Endothelial cell of umbilical vein (primary cell): ENCODE measurements at regions not wholly inside any gene's neighbourhood (a gene's known extent, or its start where the extent isn't known, plus 50 kb on each side); places are given as distances from the start of the nearest gene placed in this dataset.

ENCODE experiments used
- POLR2A ChIP-seq: IDR thresholded peaks from 2 replicates; pipeline ENCODE4 v1.6.1; 2012; ENCODE audit warnings: low read depth, mild to moderate bottlenecking, control low read depth, low read length
- TF ChIP-seq, protein P1 (sequence below), 2 donors: IDR thresholded peaks; 1 replicate in 1 of 2; 2 replicates in 1 of 2; pipeline ENCODE4 v1.5.1; 2011; ENCODE audit warnings: low read length in 2 of 2, mild to moderate bottlenecking in 2 of 2, moderate library complexity in 2 of 2, control low read depth in 1 of 2, inconsistent platforms in 1 of 2, low read depth in 1 of 2; ENCODE audit not compliant: insufficient read depth in 1 of 2; ENCODE audit errors: extremely low read depth in 1 of 2

DNA sequence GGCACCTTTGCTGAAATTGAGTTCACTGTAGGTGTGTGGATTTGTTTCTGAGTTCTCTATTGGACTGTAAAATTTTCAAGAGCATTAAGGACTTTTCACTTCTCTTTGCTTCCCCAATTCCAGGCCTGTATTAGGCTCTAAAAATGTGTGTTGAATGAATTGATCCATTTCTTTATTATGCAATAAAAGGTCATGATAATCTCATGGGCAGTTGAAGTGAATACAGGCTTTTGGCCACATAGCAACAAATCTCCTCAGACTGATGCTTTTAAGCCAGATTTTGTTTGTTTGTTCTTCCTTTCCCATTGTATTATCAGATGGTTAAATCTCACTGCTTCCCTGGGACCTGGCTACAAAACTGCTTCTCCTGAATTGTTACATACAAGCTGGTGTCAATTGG, 258.0 kb upstream of the FAR2 start:
- TF ChIP-seq, protein P1, sequence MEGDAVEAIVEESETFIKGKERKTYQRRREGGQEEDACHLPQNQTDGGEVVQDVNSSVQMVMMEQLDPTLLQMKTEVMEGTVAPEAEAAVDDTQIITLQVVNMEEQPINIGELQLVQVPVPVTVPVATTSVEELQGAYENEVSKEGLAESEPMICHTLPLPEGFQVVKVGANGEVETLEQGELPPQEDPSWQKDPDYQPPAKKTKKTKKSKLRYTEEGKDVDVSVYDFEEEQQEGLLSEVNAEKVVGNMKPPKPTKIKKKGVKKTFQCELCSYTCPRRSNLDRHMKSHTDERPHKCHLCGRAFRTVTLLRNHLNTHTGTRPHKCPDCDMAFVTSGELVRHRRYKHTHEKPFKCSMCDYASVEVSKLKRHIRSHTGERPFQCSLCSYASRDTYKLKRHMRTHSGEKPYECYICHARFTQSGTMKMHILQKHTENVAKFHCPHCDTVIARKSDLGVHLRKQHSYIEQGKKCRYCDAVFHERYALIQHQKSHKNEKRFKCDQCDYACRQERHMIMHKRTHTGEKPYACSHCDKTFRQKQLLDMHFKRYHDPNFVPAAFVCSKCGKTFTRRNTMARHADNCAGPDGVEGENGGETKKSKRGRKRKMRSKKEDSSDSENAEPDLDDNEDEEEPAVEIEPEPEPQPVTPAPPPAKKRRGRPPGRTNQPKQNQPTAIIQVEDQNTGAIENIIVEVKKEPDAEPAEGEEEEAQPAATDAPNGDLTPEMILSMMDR (IDR thresholded peaks at IDR 0.05; ENCODE audit: extremely low read depth in 1 of 2, insufficient read depth in 1 of 2, low read depth in 1 of 2, low read length in 2 of 2) = no peak
- TF ChIP-seq POLR2A = no peak
